HEK293 (cell line): ENCODE measurements at regions not wholly inside any gene's neighbourhood (a gene's known extent, or its start where the extent isn't known, plus 50 kb on each side); places are given as distances from the start of the nearest gene placed in this dataset.

Source experiments
- CTCF ChIA-PET: fragments of 350-600 bp; formaldehyde crosslinking; extraction: SDS; loops from one replicate; lab custom pipeline; 2021; ENCODE audit warnings: antibody characterized with exemption; lab: Yijun Ruan, JAX
- POLR2A ChIA-PET: fragments of 300-600 bp; formaldehyde crosslinking; extraction: SDS; loops from one replicate; lab custom pipeline; 2020; ENCODE audit warnings: antibody characterized with exemption, inconsistent platforms; lab: Yijun Ruan, JAX
- H3K27ac ChIP-seq: fragments of 200-500 bp; sonication (Bioruptor generic); 2 replicates; pipeline ENCODE4 v1.5.1; 2014; ENCODE audit warnings: low read depth, low read length, control low read depth, inconsistent platforms; ENCODE audit errors: extremely low read depth
- H3K36me3 ChIP-seq, 2 experiments: fragments of 200-500 bp in 1 of 2; sonication (Bioruptor generic) in 1 of 2; 1 replicate in 1 of 2; 2 replicates in 1 of 2; pipeline ENCODE4 v1.5.1; 2014 to 2017; ENCODE audit warnings: inconsistent platforms in 2 of 2, low read length in 2 of 2; ENCODE audit not compliant: control insufficient read depth in 2 of 2, insufficient read depth in 1 of 2
- H3K4me1 ChIP-seq: fragments of 200-500 bp; sonication (Bioruptor generic); 2 replicates; pipeline ENCODE4 v1.5.1; 2014; ENCODE audit warnings: mild to moderate bottlenecking, low read length, inconsistent platforms; ENCODE audit not compliant: control insufficient read depth, insufficient read depth
- H3K4me3 ChIP-seq: 2 replicates; pipeline ENCODE4 v1.5.1; 2011; ENCODE audit warnings: low read depth, mild to moderate bottlenecking, control low read depth, low read length, moderate library complexity
- H3K9me3 ChIP-seq: fragments of 200-500 bp; sonication (Bioruptor generic); 2 replicates; pipeline ENCODE4 v1.5.1; 2014; ENCODE audit warnings: low read depth, low read length, inconsistent platforms; ENCODE audit not compliant: control insufficient read depth, insufficient read depth
- ATF2 ChIP-seq: fragments of 450-650 bp; formaldehyde crosslinking; IDR thresholded peaks from 2 replicates; pipeline ENCODE4 v1.5.1; 2016; ENCODE audit warnings: missing biosample characterization, missing genetic modification characterization, low read depth
- BCL11B ChIP-seq: fragments of 450-650 bp; formaldehyde crosslinking; IDR thresholded peaks from 2 replicates; pipeline ENCODE4 v1.5.1; 2016; ENCODE audit warnings: low read depth, missing biosample characterization, missing genetic modification characterization
- KLF8 ChIP-seq: fragments of 450-650 bp; formaldehyde crosslinking; IDR thresholded peaks from 2 replicates; pipeline ENCODE4 v1.5.1; 2016; ENCODE audit warnings: missing biosample characterization, missing genetic modification characterization
- REPIN1 ChIP-seq: fragments of 450-650 bp; formaldehyde crosslinking; IDR thresholded peaks from 2 replicates; pipeline ENCODE4 v1.5.1; 2017; ENCODE audit warnings: missing biosample characterization, missing genetic modification characterization, low read depth
- SP7 ChIP-seq: fragments of 450-650 bp; formaldehyde crosslinking; IDR thresholded peaks from 2 replicates; pipeline ENCODE4 v1.5.1; 2016; ENCODE audit warnings: missing biosample characterization, missing genetic modification characterization
- ZIC2 ChIP-seq: fragments of 450-650 bp; formaldehyde crosslinking; IDR thresholded peaks from 2 replicates; pipeline ENCODE4 v1.5.1; 2016; ENCODE audit warnings: missing biosample characterization, missing genetic modification characterization
- ZNF174 ChIP-seq: fragments of 450-650 bp; formaldehyde crosslinking; IDR thresholded peaks from 2 replicates; pipeline ENCODE4 v1.5.0; 2017; ENCODE audit warnings: missing biosample characterization, mild to moderate bottlenecking, missing genetic modification characterization
- ZNF302 ChIP-seq: fragments of 450-650 bp; formaldehyde crosslinking; IDR thresholded peaks from 2 replicates; pipeline ENCODE4 v1.5.1; 2016; ENCODE audit warnings: missing biosample characterization, missing genetic modification characterization, low read depth
- ZNF354C ChIP-seq: fragments of 450-650 bp; formaldehyde crosslinking; IDR thresholded peaks from 2 replicates; pipeline ENCODE4 v1.5.1; 2016; ENCODE audit warnings: missing biosample characterization, missing genetic modification characterization, low read depth, borderline replicate concordance
- ZNF37A ChIP-seq: fragments of 450-650 bp; IDR thresholded peaks from 2 replicates; pipeline ENCODE4 v1.5.1; 2018; ENCODE audit warnings: missing biosample characterization, missing genetic modification characterization
- ZNF488 ChIP-seq: fragments of 450-650 bp; formaldehyde crosslinking; IDR thresholded peaks from 2 replicates; pipeline ENCODE4 v1.5.1; 2016; ENCODE audit warnings: missing biosample characterization, missing genetic modification characterization
- ZNF626 ChIP-seq: fragments of 450-650 bp; sonication (Bioruptor Pico); formaldehyde crosslinking; IDR thresholded peaks from 2 replicates; pipeline ENCODE4 v1.5.1; 2018; ENCODE audit warnings: missing biosample characterization, missing genetic modification characterization, inconsistent platforms
- ZSCAN23 ChIP-seq: fragments of 450-650 bp; formaldehyde crosslinking; IDR thresholded peaks from 2 replicates; pipeline ENCODE4 v1.5.1; 2016; ENCODE audit warnings: missing biosample characterization, missing genetic modification characterization
- TF ChIP-seq, protein P1 (sequence below): fragments of 450-650 bp; formaldehyde crosslinking; IDR thresholded peaks from 2 replicates; pipeline ENCODE4 v1.5.1; 2016; ENCODE audit warnings: missing biosample characterization, missing genetic modification characterization
- TF ChIP-seq, protein P2 (sequence below): fragments of 450-650 bp; formaldehyde crosslinking; IDR thresholded peaks from 2 replicates; pipeline ENCODE4 v1.5.1; 2017; ENCODE audit warnings: missing biosample characterization, missing genetic modification characterization
- TF ChIP-seq, protein P3 (sequence below): fragments of 450-650 bp; formaldehyde crosslinking; IDR thresholded peaks from 2 replicates; pipeline ENCODE4 v1.5.1; 2016; ENCODE audit warnings: missing biosample characterization, missing genetic modification characterization

- TF ChIP-seq ZNF488 (tag by site-specific recombination) = no peak
- no peak for TF ChIP-seq KLF8
- no peak for TF ChIP-seq ZNF626 (tag by site-specific recombination)
- no peak for TF ChIP-seq ZNF37A (tag by site-specific recombination)
- no peak for TF ChIP-seq ZNF354C (tag by site-specific recombination)
- TF ChIP-seq, protein P1, sequence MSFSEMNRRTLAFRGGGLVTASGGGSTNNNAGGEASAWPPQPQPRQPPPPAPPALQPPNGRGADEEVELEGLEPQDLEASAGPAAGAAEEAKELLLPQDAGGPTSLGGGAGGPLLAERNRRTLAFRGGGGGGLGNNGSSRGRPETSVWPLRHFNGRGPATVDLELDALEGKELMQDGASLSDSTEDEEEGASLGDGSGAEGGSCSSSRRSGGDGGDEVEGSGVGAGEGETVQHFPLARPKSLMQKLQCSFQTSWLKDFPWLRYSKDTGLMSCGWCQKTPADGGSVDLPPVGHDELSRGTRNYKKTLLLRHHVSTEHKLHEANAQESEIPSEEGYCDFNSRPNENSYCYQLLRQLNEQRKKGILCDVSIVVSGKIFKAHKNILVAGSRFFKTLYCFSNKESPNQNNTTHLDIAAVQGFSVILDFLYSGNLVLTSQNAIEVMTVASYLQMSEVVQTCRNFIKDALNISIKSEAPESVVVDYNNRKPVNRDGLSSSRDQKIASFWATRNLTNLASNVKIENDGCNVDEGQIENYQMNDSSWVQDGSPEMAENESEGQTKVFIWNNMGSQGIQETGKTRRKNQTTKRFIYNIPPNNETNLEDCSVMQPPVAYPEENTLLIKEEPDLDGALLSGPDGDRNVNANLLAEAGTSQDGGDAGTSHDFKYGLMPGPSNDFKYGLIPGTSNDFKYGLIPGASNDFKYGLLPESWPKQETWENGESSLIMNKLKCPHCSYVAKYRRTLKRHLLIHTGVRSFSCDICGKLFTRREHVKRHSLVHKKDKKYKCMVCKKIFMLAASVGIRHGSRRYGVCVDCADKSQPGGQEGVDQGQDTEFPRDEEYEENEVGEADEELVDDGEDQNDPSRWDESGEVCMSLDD (tag by site-specific recombination) = no peak
- no peak for TF ChIP-seq REPIN1 (tag by site-specific recombination)
Measured at GRCh38 chr4:67030636-67031035, 514.7 kb downstream of the CENPC start (continued).

- POLR2A ChIA-PET = no interaction called here
- Histone ChIP-seq H3K36me3 (no peaks in the 10 kb centered on the region), H3K9me3 (no peaks in the 10 kb centered on the region), H3K4me3 (no peak overlapping the region), H3K4me1 (no peaks in the 10 kb centered on the region), H3K27ac (no peak overlapping the region)
- CTCF ChIA-PET = no interaction called here
- TF ChIP-seq SP7 (tag by site-specific recombination) (no peak), ZSCAN23 (tag by site-specific recombination) (no peak), ZNF174 (tag by site-specific recombination) (no peak), ZNF488 (tag by site-specific recombination) (no peak), ZIC2 (tag by site-specific recombination) (no peak), ATF2 (tag by site-specific recombination) (no peak), BCL11B (no peak), ZNF302 (tag by site-specific recombination) (no peak)
- TF ChIP-seq, protein P2, sequence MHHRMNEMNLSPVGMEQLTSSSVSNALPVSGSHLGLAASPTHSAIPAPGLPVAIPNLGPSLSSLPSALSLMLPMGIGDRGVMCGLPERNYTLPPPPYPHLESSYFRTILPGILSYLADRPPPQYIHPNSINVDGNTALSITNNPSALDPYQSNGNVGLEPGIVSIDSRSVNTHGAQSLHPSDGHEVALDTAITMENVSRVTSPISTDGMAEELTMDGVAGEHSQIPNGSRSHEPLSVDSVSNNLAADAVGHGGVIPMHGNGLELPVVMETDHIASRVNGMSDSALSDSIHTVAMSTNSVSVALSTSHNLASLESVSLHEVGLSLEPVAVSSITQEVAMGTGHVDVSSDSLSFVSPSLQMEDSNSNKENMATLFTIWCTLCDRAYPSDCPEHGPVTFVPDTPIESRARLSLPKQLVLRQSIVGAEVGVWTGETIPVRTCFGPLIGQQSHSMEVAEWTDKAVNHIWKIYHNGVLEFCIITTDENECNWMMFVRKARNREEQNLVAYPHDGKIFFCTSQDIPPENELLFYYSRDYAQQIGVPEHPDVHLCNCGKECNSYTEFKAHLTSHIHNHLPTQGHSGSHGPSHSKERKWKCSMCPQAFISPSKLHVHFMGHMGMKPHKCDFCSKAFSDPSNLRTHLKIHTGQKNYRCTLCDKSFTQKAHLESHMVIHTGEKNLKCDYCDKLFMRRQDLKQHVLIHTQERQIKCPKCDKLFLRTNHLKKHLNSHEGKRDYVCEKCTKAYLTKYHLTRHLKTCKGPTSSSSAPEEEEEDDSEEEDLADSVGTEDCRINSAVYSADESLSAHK (tag by site-specific recombination) = no peak
- TF ChIP-seq, protein P3, sequence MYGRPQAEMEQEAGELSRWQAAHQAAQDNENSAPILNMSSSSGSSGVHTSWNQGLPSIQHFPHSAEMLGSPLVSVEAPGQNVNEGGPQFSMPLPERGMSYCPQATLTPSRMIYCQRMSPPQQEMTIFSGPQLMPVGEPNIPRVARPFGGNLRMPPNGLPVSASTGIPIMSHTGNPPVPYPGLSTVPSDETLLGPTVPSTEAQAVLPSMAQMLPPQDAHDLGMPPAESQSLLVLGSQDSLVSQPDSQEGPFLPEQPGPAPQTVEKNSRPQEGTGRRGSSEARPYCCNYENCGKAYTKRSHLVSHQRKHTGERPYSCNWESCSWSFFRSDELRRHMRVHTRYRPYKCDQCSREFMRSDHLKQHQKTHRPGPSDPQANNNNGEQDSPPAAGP (tag by site-specific recombination) = no peak
Measured at GRCh38 chr4:67020438-67020797, 524.9 kb downstream of the CENPC start.
